GM12878 (cell line): ENCODE measurements at regions not wholly inside any gene's neighbourhood (a gene's known extent, or its start where the extent isn't known, plus 50 kb on each side); places are given as distances from the start of the nearest gene placed in this dataset.

Experiments used
- BCL11A ChIP-seq: IDR thresholded peaks from 2 replicates; pipeline ENCODE4 v1.6.1; 2011; ENCODE audit warnings: low read depth, low read length
- BMI1 ChIP-seq: fragments of 450-650 bp; IDR thresholded peaks from 2 replicates; pipeline ENCODE4 v1.6.1; 2016; ENCODE audit warnings: mild to moderate bottlenecking, moderate library complexity, borderline replicate concordance
- CHD2 ChIP-seq: IDR thresholded peaks from 2 replicates; pipeline ENCODE4 v1.6.1; 2011; ENCODE audit warnings: low read depth, low read length, improper control_type of control experiment, borderline replicate concordance
- EP300 ChIP-seq, 2 experiments: fragments of 150-350 bp in 1 of 2; IDR thresholded peaks; 2 replicates each; pipeline ENCODE4 v1.6.1; 2011 to 2012; ENCODE audit warnings: low read depth in 2 of 2, low read length in 2 of 2, borderline replicate concordance in 1 of 2, improper control_type of control experiment in 1 of 2, inconsistent platforms in 1 of 2; ENCODE audit not compliant: control insufficient read depth in 1 of 2
- GABPA ChIP-seq: IDR thresholded peaks from 2 replicates; pipeline ENCODE4 v1.6.1; 2014; ENCODE audit warnings: antibody characterized with exemption, low read depth, mild to moderate bottlenecking, inconsistent platforms
- JUND ChIP-seq: IDR thresholded peaks from 2 replicates; pipeline ENCODE4 v1.6.1; 2012; ENCODE audit warnings: low read depth, mild to moderate bottlenecking, low read length, improper control_type of control experiment, moderate library complexity
- KDM1A ChIP-seq: fragments of 200-600 bp; sonication (generic); IDR thresholded peaks from 2 replicates; pipeline ENCODE4 v1.6.1; 2016; ENCODE audit warnings: borderline replicate concordance
- POLR2A ChIP-seq: IDR thresholded peaks from 2 replicates; pipeline ENCODE4 v1.6.1; 2011; ENCODE audit warnings: low read depth, mild to moderate bottlenecking, low read length
- POLR2AphosphoS5 ChIP-seq: IDR thresholded peaks from 2 replicates; pipeline ENCODE4 v1.6.1; 2011; ENCODE audit warnings: mild to moderate bottlenecking, low read length, inconsistent platforms
- TAF1 ChIP-seq: IDR thresholded peaks from 2 replicates; pipeline ENCODE4 v1.6.1; 2011; ENCODE audit warnings: mild to moderate bottlenecking, low read depth, low read length, borderline replicate concordance
- TARDBP ChIP-seq: IDR thresholded peaks from 2 replicates; pipeline ENCODE4 v1.6.1; 2016; ENCODE audit warnings: borderline replicate concordance
- TF ChIP-seq, protein P1 (sequence below): fragments of 450-650 bp; IDR thresholded peaks from 2 replicates; pipeline ENCODE4 v1.6.1; 2017; ENCODE audit warnings: antibody characterized with exemption, mild to moderate bottlenecking, moderate library complexity
- TF ChIP-seq, protein P2 (sequence below), 3 experiments: IDR thresholded peaks in 2 of 3; conservative IDR thresholded peaks in 1 of 3; 2 replicates each; pipeline ENCODE4 v1.5.1; 2011; ENCODE audit warnings: low read depth in 3 of 3, low read length in 3 of 3, mild to moderate bottlenecking in 3 of 3, control low read depth in 2 of 3, moderate library complexity in 2 of 3, inconsistent platforms in 1 of 3, mixed read lengths in 1 of 3; ENCODE audit not compliant: control insufficient read depth in 2 of 3, insufficient read depth in 1 of 3; ENCODE audit errors: extremely low read depth in 1 of 3

DNA sequence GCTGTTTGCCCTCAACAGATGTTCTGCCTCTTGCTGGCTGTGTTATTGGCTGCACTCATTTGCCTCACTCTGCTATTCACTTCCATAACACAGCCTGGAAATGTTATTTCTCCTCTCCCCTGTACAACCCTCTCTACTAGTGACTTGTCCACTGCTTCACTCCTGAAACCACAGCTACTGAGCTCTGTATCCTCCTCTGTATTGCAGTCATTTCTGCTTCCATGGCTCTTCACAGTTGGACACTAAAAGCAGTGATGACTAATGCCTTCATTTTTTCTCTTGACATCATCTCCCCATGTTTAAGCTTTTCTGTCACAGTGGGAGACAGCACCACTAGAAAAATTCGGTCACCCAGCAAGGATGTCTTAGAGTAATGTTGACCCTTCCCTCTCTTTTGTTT lies 123.0 kb upstream of the PPP1R2C start:
- TF ChIP-seq GABPA (no peak), POLR2AphosphoS5 (no peak), JUND (no peak), BCL11A (no peak), POLR2A (no peak), BMI1 (no peak), CHD2 (no peak), EP300 (IDR thresholded peaks at IDR 0.05; ENCODE audit: borderline replicate concordance in 1 of 2, control insufficient read depth in 1 of 2, low read depth in 2 of 2, low read length in 2 of 2) (no peak), TARDBP (no peak), KDM1A (no peak), TAF1 (no peak)
- TF ChIP-seq, protein P1, sequence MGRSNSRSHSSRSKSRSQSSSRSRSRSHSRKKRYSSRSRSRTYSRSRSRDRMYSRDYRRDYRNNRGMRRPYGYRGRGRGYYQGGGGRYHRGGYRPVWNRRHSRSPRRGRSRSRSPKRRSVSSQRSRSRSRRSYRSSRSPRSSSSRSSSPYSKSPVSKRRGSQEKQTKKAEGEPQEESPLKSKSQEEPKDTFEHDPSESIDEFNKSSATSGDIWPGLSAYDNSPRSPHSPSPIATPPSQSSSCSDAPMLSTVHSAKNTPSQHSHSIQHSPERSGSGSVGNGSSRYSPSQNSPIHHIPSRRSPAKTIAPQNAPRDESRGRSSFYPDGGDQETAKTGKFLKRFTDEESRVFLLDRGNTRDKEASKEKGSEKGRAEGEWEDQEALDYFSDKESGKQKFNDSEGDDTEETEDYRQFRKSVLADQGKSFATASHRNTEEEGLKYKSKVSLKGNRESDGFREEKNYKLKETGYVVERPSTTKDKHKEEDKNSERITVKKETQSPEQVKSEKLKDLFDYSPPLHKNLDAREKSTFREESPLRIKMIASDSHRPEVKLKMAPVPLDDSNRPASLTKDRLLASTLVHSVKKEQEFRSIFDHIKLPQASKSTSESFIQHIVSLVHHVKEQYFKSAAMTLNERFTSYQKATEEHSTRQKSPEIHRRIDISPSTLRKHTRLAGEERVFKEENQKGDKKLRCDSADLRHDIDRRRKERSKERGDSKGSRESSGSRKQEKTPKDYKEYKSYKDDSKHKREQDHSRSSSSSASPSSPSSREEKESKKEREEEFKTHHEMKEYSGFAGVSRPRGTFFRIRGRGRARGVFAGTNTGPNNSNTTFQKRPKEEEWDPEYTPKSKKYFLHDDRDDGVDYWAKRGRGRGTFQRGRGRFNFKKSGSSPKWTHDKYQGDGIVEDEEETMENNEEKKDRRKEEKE = no peak
- TF ChIP-seq, protein P2, sequence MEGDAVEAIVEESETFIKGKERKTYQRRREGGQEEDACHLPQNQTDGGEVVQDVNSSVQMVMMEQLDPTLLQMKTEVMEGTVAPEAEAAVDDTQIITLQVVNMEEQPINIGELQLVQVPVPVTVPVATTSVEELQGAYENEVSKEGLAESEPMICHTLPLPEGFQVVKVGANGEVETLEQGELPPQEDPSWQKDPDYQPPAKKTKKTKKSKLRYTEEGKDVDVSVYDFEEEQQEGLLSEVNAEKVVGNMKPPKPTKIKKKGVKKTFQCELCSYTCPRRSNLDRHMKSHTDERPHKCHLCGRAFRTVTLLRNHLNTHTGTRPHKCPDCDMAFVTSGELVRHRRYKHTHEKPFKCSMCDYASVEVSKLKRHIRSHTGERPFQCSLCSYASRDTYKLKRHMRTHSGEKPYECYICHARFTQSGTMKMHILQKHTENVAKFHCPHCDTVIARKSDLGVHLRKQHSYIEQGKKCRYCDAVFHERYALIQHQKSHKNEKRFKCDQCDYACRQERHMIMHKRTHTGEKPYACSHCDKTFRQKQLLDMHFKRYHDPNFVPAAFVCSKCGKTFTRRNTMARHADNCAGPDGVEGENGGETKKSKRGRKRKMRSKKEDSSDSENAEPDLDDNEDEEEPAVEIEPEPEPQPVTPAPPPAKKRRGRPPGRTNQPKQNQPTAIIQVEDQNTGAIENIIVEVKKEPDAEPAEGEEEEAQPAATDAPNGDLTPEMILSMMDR (IDR thresholded peaks at IDR 0.05 in 2 of 3, conservative IDR thresholded peaks at IDR 0.05 in 1 of 3; ENCODE audit: control insufficient read depth in 2 of 3, extremely low read depth in 1 of 3, insufficient read depth in 1 of 3, low read depth in 3 of 3, low read length in 3 of 3) = no peak
